Upper lobe of right lung (tissue), 1 donor: ENCODE measurements at regions not wholly inside any gene's neighbourhood (a gene's known extent, or its start where the extent isn't known, plus 50 kb on each side); places are given as distances from the start of the nearest gene placed in this dataset.

Experiments
- ATAC-seq: fragments of 200-7000 bp; cut with Tn5 transposase; one replicate; pipeline ENCODE4 v1.9.1; 2020; ENCODE audit warnings: mild to moderate bottlenecking, moderate library complexity
- DNase-seq: peaks from one replicate; pipeline ENCODE4 v3.0.0-alpha.2; 2020
- H3K27ac ChIP-seq: fragments of 200-600 bp; one replicate; pipeline ENCODE4 v1.8.0; 2022
- H3K27me3 ChIP-seq: fragments of 200-600 bp; one replicate; pipeline ENCODE4 v1.8.0; 2022; ENCODE audit warnings: mild to moderate bottlenecking
- H3K36me3 ChIP-seq: fragments of 200-600 bp; one replicate; pipeline ENCODE4 v1.8.0; 2022
- H3K4me1 ChIP-seq: fragments of 200-600 bp; one replicate; pipeline ENCODE4 v1.8.0; 2022
- H3K4me3 ChIP-seq: fragments of 200-600 bp; one replicate; pipeline ENCODE4 v1.8.0; 2022; ENCODE audit warnings: mild to moderate bottlenecking
- H3K9me3 ChIP-seq: fragments of 200-600 bp; one replicate; pipeline ENCODE4 v1.8.0; 2022
- intact Hi-C: fragments of 100-400 bp; cut with DNase I; formaldehyde crosslinking; loops from one replicate; pipeline ENCODE4 v1.11.0; 2022
- TF ChIP-seq, protein P1 (sequence below): fragments of 200-600 bp; IDR thresholded peaks from one replicate; pipeline ENCODE4 v1.8.0; 2022; ENCODE audit warnings: antibody characterized with exemption
- donor health status: DM: no; HTN: yes; CAD: no; lungs with severe emphysema.

DNA sequence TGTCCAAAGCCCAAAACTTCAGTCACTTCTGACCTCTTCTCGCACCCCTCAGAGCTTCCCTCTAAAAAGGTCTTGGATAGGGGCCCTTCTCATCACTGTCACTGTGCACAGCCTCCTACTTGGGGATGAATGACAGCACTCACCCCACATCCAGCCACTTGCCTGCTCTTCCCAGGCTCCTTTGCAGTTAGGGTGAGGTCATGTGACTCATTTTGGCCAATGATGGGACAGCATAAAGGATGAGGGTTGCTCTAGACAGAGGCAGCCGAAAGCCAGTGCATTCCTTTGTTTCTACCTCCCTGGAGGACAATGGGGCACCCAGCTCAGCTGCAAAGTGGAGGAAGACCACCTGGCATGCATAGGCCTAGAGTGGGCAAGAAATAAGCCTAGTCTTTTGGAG lies 1413.3 kb downstream of the TBC1D22A start:
- no peak for DNase-seq
- H3K27me3 ChIP-seq, result no peaks in the 10 kb centered on the region
- no peaks in the 10 kb centered on the region for H3K4me1 ChIP-seq
- no peaks in the 10 kb centered on the region for H3K9me3 ChIP-seq
- H3K27ac ChIP-seq, result no peak overlapping the region
- no peak overlapping the region for H3K4me3 ChIP-seq
- no peak for ATAC-seq
- H3K36me3 ChIP-seq, result no peaks in the 10 kb centered on the region
- intact Hi-C loops, result no loop called here
- TF ChIP-seq, protein P1, sequence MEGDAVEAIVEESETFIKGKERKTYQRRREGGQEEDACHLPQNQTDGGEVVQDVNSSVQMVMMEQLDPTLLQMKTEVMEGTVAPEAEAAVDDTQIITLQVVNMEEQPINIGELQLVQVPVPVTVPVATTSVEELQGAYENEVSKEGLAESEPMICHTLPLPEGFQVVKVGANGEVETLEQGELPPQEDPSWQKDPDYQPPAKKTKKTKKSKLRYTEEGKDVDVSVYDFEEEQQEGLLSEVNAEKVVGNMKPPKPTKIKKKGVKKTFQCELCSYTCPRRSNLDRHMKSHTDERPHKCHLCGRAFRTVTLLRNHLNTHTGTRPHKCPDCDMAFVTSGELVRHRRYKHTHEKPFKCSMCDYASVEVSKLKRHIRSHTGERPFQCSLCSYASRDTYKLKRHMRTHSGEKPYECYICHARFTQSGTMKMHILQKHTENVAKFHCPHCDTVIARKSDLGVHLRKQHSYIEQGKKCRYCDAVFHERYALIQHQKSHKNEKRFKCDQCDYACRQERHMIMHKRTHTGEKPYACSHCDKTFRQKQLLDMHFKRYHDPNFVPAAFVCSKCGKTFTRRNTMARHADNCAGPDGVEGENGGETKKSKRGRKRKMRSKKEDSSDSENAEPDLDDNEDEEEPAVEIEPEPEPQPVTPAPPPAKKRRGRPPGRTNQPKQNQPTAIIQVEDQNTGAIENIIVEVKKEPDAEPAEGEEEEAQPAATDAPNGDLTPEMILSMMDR, result no peak

DNA sequence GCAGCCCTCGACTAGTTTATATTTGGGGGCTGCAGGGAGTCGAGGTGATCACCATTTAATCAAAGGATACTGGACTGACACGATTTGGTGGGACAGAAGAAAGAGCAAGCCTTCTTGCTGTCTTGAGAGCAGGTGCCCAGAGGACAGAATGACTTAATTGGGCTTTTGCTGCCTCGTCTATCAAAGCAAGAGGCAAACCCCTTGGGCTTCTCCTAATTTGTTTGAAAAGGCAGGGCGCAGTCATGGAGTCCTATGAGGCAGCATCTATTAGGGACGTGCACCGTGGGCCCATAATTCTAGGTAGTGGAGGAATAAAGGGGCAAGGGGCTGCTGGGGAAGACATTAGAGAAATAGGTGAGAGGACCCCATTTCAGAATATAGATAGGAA lies 1411.3 kb downstream of the TBC1D22A start:
- ATAC-seq (no peak), DNase-seq (no peak)
- H3K36me3 ChIP-seq, result no peaks in the 10 kb centered on the region
- no peaks in the 10 kb centered on the region for H3K4me1 ChIP-seq
- TF ChIP-seq, protein P1, result no peak
- no peaks in the 10 kb centered on the region for H3K9me3 ChIP-seq
- no peaks in the 10 kb centered on the region for H3K27me3 ChIP-seq
- no peak overlapping the region for H3K4me3 ChIP-seq
- intact Hi-C loops, result no loop called here
- no peak overlapping the region for H3K27ac ChIP-seq

DNA sequence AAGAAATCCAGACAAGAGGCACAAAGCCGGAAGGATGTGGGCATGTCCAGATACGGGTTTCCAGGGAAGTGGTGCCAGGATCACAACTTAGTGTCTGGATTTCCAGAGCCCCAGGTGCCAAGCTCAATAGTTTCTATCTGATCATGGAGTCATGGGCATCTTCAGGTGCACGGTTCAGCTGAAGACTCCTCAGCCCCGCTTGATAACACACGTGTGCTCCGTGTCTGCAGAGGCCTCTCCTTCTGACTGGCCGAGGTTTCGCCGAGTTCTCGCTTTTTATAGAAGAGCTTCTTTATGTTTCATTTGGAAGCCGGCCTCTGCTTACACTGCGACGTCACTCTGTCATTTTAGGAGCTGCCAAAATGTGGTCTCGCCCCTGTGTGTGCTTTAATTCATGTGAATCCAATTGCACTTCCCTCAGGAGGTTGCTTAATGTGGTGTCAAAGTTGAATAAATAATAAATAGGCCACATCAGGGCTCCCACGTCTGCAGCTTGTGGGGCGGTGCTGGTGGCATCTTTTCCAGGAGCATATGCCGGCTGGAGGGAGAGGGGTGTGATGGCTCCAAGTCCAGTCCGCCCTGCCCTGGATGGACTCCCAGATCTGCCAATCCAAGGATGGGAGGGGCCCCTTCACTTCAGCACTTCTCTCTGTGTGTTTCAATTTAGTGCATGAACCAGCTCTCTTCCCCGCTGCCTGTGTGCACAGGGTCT lies 1410.8 kb downstream of the TBC1D22A start:
- TF ChIP-seq, protein P1, result no peak
- no peaks in the 10 kb centered on the region for H3K27me3 ChIP-seq
- DNase-seq (no peak), ATAC-seq (no peak)
- intact Hi-C loops, result no loop called here
- no peak overlapping the region for H3K4me3 ChIP-seq
- no peaks in the 10 kb centered on the region for H3K4me1 ChIP-seq
- H3K36me3 ChIP-seq, result no peaks in the 10 kb centered on the region
- no peak overlapping the region for H3K27ac ChIP-seq
- H3K9me3 ChIP-seq, result no peaks in the 10 kb centered on the region

DNA sequence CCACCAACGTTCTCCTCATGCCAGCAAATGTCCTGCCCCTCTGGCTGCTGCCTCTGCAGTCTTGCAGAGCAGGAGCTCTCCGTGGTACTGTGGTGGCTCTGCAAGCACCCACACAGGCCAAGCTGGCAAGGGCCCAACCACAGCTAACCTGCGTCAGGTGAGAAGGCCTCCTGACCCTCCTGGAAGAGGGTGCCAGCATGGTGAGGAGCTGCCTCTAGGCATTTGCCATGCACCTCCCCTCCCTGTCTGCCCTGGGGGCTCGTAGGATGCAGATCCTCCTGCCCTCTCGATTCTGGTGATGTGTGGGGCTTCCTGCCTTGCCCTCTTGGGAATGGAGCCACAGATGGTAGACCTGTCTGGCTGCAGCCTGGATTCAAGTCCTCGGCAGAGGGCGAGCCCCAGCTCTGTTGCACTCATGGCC lies 1408.8 kb downstream of the TBC1D22A start:
- no peaks in the 10 kb centered on the region for H3K4me1 ChIP-seq
- no peaks in the 10 kb centered on the region for H3K9me3 ChIP-seq
- no peak for DNase-seq
- TF ChIP-seq, protein P1, result no peak
- intact Hi-C loops, result no loop called here
- H3K27me3 ChIP-seq, result no peaks in the 10 kb centered on the region
- no peak overlapping the region for H3K4me3 ChIP-seq
- H3K27ac ChIP-seq, result no peak overlapping the region
- no peak for ATAC-seq
- H3K36me3 ChIP-seq, result no peaks in the 10 kb centered on the region

DNA sequence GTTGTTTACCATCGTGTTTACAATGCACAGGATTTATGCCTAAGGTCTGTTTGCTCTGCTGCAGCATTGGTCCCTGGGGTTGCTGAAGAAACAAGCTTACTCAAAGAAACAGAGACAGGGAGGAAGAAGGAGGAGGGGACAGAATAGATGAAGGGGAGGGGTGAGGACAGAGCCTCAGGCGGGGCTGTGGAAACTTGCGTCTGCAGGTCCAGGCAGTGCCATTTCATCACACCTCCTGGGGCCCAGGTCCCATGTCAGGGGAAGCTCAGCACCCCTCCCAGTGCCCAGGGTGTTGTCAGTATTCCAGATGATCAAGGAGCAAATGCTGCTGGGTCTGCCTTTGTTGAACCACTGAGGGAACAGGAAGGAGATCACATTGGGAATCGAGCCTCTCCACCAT lies 1406.8 kb downstream of the TBC1D22A start:
- no peaks in the 10 kb centered on the region for H3K36me3 ChIP-seq
- H3K4me3 ChIP-seq, result no peak overlapping the region
- no peaks in the 10 kb centered on the region for H3K27me3 ChIP-seq
- H3K27ac ChIP-seq, result no peak overlapping the region
- intact Hi-C loops, result no loop called here
- TF ChIP-seq, protein P1, result no peak
- H3K4me1 ChIP-seq, result no peaks in the 10 kb centered on the region
- H3K9me3 ChIP-seq, result no peaks in the 10 kb centered on the region
- no peak for ATAC-seq
- DNase-seq, result no peak

DNA sequence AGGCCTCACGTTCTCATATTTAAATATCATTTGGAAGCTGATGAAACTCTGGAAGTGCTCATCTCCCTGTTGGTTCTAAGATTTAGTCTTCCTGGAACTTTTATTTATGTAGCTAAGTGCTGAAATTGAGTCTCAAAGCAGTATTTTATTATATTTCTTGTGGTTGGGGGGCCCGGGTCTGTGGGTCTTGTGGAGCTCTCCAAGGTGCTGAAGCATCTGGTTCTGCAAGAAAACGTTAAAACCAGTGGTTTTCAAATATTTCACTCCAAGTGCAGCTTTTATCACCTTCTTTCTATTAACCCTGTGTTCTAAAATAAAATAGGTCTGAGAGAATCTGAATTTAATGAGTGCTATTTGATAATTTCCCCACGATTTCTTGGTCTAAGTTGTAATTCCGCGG lies 1404.8 kb downstream of the TBC1D22A start:
- no peak for ATAC-seq
- Histone ChIP-seq H3K4me3 (no peak overlapping the region), H3K36me3 (no peaks in the 10 kb centered on the region), H3K27me3 (no peaks in the 10 kb centered on the region), H3K4me1 (no peaks in the 10 kb centered on the region), H3K9me3 (no peaks in the 10 kb centered on the region), H3K27ac (no peak overlapping the region)
- intact Hi-C loops, result no loop called here
- TF ChIP-seq, protein P1, result no peak
- no peak for DNase-seq
